ENCODE measurements at regions not wholly inside any gene's neighbourhood (a gene's known extent, or its start where the extent isn't known, plus 50 kb on each side); places are given as distances from the start of the nearest gene placed in this dataset.

DNA sequence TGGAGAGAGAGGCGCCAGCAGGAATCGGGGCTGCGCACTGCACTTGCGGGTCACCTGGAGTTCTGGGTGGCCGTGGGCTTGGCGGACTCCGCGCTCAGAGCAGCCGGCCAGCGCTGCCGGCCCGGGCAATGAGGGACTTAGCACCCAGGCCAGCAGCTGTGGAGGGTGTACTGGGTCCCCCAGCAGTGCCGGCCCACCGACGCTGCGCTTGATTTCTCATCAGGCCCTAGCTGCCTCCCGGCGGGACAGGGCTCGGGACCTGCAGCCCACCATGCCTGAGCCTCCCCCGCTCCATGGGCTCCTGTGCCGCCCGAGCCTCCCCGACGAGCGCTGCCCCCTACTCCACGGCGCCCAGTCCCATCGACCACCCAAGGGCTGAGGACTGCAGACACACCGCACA lies 325.6 kb downstream of the ACTL7B start:
- TF ChIP-seq, protein P1, sequence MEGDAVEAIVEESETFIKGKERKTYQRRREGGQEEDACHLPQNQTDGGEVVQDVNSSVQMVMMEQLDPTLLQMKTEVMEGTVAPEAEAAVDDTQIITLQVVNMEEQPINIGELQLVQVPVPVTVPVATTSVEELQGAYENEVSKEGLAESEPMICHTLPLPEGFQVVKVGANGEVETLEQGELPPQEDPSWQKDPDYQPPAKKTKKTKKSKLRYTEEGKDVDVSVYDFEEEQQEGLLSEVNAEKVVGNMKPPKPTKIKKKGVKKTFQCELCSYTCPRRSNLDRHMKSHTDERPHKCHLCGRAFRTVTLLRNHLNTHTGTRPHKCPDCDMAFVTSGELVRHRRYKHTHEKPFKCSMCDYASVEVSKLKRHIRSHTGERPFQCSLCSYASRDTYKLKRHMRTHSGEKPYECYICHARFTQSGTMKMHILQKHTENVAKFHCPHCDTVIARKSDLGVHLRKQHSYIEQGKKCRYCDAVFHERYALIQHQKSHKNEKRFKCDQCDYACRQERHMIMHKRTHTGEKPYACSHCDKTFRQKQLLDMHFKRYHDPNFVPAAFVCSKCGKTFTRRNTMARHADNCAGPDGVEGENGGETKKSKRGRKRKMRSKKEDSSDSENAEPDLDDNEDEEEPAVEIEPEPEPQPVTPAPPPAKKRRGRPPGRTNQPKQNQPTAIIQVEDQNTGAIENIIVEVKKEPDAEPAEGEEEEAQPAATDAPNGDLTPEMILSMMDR (conservative IDR thresholded peaks at IDR 0.05; ENCODE audit: low read length), result no peak
- TF ChIP-seq EZH2phosphoT487 (IDR thresholded peaks at IDR 0.05; ENCODE audit: borderline replicate concordance), result no peak

Data from Loucy (cell line).